ENCODE measurements at regions not wholly inside any gene's neighbourhood (a gene's known extent, or its start where the extent isn't known, plus 50 kb on each side); places are given as distances from the start of the nearest gene placed in this dataset.

DNA sequence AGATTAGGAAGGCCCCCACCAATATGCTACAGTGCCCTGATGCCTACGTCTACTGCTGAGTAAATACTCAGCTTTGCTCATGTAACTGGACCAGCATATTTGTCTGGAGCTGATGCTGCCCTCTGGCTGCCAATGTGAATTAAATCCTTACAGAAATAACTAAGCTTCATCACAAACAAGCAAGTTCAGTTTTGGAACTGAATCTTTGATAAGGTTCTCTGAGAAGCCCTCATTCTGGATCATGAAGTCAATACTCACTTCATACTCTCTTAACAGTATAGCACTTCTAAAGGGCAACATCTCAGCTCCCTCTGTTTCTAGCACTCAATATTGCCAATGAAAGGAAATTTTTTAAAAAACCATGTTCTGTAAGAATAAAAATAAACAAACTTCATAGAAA is 246.7 kb downstream of the ETV1 start:
- TF ChIP-seq, protein P1, sequence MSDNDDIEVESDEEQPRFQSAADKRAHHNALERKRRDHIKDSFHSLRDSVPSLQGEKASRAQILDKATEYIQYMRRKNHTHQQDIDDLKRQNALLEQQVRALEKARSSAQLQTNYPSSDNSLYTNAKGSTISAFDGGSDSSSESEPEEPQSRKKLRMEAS (IDR thresholded peaks at IDR 0.05; ENCODE audit: low read depth, low read length), result no peak
- TF ChIP-seq NBN (IDR thresholded peaks at IDR 0.05) (no peak), EP300 (IDR thresholded peaks at IDR 0.05; ENCODE audit: borderline replicate concordance in 1 of 2, control insufficient read depth in 1 of 2, low read depth in 2 of 2, low read length in 2 of 2) (no peak), EZH2 (IDR thresholded peaks at IDR 0.05; ENCODE audit: borderline replicate concordance, control insufficient read depth, low read depth, low read length) (no peak), RELA (IDR thresholded peaks at IDR 0.05; ENCODE audit: borderline replicate concordance, partially characterized antibody) (no peak), CHD1 (IDR thresholded peaks at IDR 0.05; ENCODE audit: low read depth, low read length) (no peak), CHD2 (IDR thresholded peaks at IDR 0.05; ENCODE audit: borderline replicate concordance, low read depth, low read length) (no peak), CBFB (IDR thresholded peaks at IDR 0.05; ENCODE audit: low read depth) (no peak), SMC3 (IDR thresholded peaks at IDR 0.05; ENCODE audit: borderline replicate concordance, low read length) (peak; percentile 18; the same call in 1 of the 2 replicates), POLR2AphosphoS2 (IDR thresholded peaks at IDR 0.05; ENCODE audit: low read depth, low read length) (no peak), YY1 (IDR thresholded peaks at IDR 0.05; ENCODE audit: low read depth, low read length) (no peak)
- TF ChIP-seq, protein P2, sequence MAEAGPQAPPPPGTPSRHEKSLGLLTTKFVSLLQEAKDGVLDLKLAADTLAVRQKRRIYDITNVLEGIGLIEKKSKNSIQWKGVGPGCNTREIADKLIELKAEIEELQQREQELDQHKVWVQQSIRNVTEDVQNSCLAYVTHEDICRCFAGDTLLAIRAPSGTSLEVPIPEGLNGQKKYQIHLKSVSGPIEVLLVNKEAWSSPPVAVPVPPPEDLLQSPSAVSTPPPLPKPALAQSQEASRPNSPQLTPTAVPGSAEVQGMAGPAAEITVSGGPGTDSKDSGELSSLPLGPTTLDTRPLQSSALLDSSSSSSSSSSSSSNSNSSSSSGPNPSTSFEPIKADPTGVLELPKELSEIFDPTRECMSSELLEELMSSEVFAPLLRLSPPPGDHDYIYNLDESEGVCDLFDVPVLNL (IDR thresholded peaks at IDR 0.05; ENCODE audit: low read depth, low read length), result no peak
- TF ChIP-seq, protein P3, sequence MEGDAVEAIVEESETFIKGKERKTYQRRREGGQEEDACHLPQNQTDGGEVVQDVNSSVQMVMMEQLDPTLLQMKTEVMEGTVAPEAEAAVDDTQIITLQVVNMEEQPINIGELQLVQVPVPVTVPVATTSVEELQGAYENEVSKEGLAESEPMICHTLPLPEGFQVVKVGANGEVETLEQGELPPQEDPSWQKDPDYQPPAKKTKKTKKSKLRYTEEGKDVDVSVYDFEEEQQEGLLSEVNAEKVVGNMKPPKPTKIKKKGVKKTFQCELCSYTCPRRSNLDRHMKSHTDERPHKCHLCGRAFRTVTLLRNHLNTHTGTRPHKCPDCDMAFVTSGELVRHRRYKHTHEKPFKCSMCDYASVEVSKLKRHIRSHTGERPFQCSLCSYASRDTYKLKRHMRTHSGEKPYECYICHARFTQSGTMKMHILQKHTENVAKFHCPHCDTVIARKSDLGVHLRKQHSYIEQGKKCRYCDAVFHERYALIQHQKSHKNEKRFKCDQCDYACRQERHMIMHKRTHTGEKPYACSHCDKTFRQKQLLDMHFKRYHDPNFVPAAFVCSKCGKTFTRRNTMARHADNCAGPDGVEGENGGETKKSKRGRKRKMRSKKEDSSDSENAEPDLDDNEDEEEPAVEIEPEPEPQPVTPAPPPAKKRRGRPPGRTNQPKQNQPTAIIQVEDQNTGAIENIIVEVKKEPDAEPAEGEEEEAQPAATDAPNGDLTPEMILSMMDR (IDR thresholded peaks at IDR 0.05 in 2 of 3, conservative IDR thresholded peaks at IDR 0.05 in 1 of 3; ENCODE audit: control insufficient read depth in 2 of 3, extremely low read depth in 1 of 3, insufficient read depth in 1 of 3, low read depth in 3 of 3, low read length in 3 of 3), result peak in 1 of 3 experiments; percentile 39; a peak in 1 of 6 replicates

Measured in GM12878 (cell line).